Esophagus squamous epithelium (tissue), 5 donors: ENCODE measurements at regions not wholly inside any gene's neighbourhood (a gene's known extent, or its start where the extent isn't known, plus 50 kb on each side); places are given as distances from the start of the nearest gene placed in this dataset.
A peak's percentile ranks its signal among the peaks of the same experiment; 100 is the strongest.

ENCODE experiments used
- DNase-seq: peaks from one replicate; lab custom pipeline; 2025; lab: John Stamatoyannopoulos, UW
- H3K27ac ChIP-seq, 4 donors: fragments of 200-600 bp; sonication (generic); one replicate each; pipeline ENCODE4 v1.5.1; 2016 to 2019; ENCODE audit warnings: mild to moderate bottlenecking in 1 of 4
- H3K27me3 ChIP-seq, 4 donors: fragments of 200-600 bp; sonication (generic); 1 replicate in 3 of 4; 2 replicates in 1 of 4; pipeline versions ENCODE4 v1.5.1 to v1.6.0; 2017 to 2021; ENCODE audit warnings: antibody characterized with exemption in 1 of 4
- H3K36me3 ChIP-seq, 3 donors: fragments of 200-600 bp; sonication (generic); one replicate each; pipeline ENCODE4 v1.5.1; 2016 to 2019
- H3K4me1 ChIP-seq, 3 donors: fragments of 200-600 bp; sonication (generic); one replicate each; pipeline ENCODE4 v1.5.1; 2017 to 2019
- H3K4me3 ChIP-seq, 4 donors: fragments of 200-600 bp; sonication (generic); 1 replicate in 3 of 4; 2 replicates in 1 of 4; pipeline ENCODE4 v1.5.1; 2016 to 2019; ENCODE audit warnings: mild to moderate bottlenecking in 2 of 4, moderate library complexity in 1 of 4
- H3K9me3 ChIP-seq, 3 donors: fragments of 200-600 bp; sonication (generic); one replicate each; pipeline ENCODE4 v1.5.1; 2016 to 2019
- CTCF ChIP-seq, 6 experiments: fragments of 450-650 bp in 4 of 6; fragments of 200-600 bp in 2 of 6; sonication (generic) in 2 of 6; IDR thresholded peaks; one replicate each; pipeline ENCODE4 v1.5.1; 2016 to 2019; ENCODE audit warnings: antibody characterized with exemption in 6 of 6, mild to moderate bottlenecking in 4 of 6, moderate library complexity in 4 of 6
- POLR2A ChIP-seq, 4 donors: fragments of 450-650 bp; IDR thresholded peaks; one replicate each; pipeline ENCODE4 v1.6.1; 2017; ENCODE audit warnings: antibody characterized with exemption in 4 of 4, mild to moderate bottlenecking in 4 of 4, moderate library complexity in 3 of 4
- WGBS, 2 donors: methylation state at CpG; one replicate each; pipeline ENCODE4 v1.1.5; 2018; 5-methylcytosine and 5-hydroxymethylcytosine counted together
- intact Hi-C: fragments of 100-400 bp; cut with DNase I; formaldehyde crosslinking; loops from one replicate; pipeline ENCODE4 v1.15.0; 2022
- donor health status: DM: yes; HTN: yes; CAD: no.

GRCh38 chr5:165616490-165617405 is 2111.3 kb downstream of the MAT2B start:
- TF ChIP-seq POLR2A (IDR thresholded peaks at IDR 0.05) (no peak), CTCF (IDR thresholded peaks at IDR 0.05) (no peak)
- Histone ChIP-seq H3K36me3 (no peaks in the 10 kb centered on the region), H3K4me1 (no peaks in the 10 kb centered on the region), H3K27ac (no peak overlapping the region), H3K4me3 (no peak overlapping the region), H3K9me3 (no peaks in the 10 kb centered on the region), H3K27me3 (no peaks in the 10 kb centered on the region)
- intact Hi-C loops, result no loop called here
- WGBS, 2 donors, result 40 to 46% methylated on average over 2 of the region's 2 CpGs
- DNase-seq, result no peak

- intact Hi-C loops, result no loop called here
- no peak for TF ChIP-seq CTCF (IDR thresholded peaks at IDR 0.05)
- no peak for TF ChIP-seq POLR2A (IDR thresholded peaks at IDR 0.05)
- 31 to 40% methylated on average over 2 of the region's 2 CpGs for WGBS, 2 donors
- Histone ChIP-seq H3K4me1 (no peaks in the 10 kb centered on the region), H3K27ac (no peak overlapping the region), H3K27me3 (no peaks in the 10 kb centered on the region), H3K4me3 (no peak overlapping the region), H3K36me3 (no peaks in the 10 kb centered on the region), H3K9me3 (no peaks in the 10 kb centered on the region)
- DNase-seq, result no peak
Observed at GRCh38 chr5:165617491-165617890, 2112.1 kb downstream of the MAT2B start.

- Histone ChIP-seq H3K9me3 (no peaks in the 10 kb centered on the region), H3K27ac (peak overlapping the region in 2 of 4 donors; percentile 6 to 7), H3K4me3 (no peak overlapping the region), H3K36me3 (no peaks in the 10 kb centered on the region), H3K27me3 (no peaks in the 10 kb centered on the region), H3K4me1 (no peaks in the 10 kb centered on the region)
- TF ChIP-seq POLR2A (IDR thresholded peaks at IDR 0.05) (no peak), CTCF (IDR thresholded peaks at IDR 0.05) (no peak)
- intact Hi-C loops, result no loop called here
- 69 to 88% methylated on average over 1 of the region's 1 CpG for WGBS, 2 donors
- no peak for DNase-seq
Observed at GRCh38 chr5:165620394-165620793, 2115.0 kb downstream of the MAT2B start.

- DNase-seq, result no peak
- Histone ChIP-seq H3K9me3 (no peaks in the 10 kb centered on the region), H3K36me3 (no peaks in the 10 kb centered on the region), H3K4me1 (no peaks in the 10 kb centered on the region), H3K4me3 (peak overlapping the region in 1 of 4 donors; percentile 48), H3K27me3 (no peaks in the 10 kb centered on the region), H3K27ac (no peak overlapping the region)
- TF ChIP-seq POLR2A (IDR thresholded peaks at IDR 0.05) (no peak), CTCF (IDR thresholded peaks at IDR 0.05) (no peak)
- intact Hi-C loops, result no loop called here
- WGBS, 2 donors, result 59 to 61% methylated on average over 7 of the region's 7 CpGs
Observed at GRCh38 chr5:165622864-165623536, 2117.6 kb downstream of the MAT2B start.
